AG04450 (cell line): ENCODE measurements at regions not wholly inside any gene's neighbourhood (a gene's known extent, or its start where the extent isn't known, plus 50 kb on each side); places are given as distances from the start of the nearest gene placed in this dataset.

Experiments
- CTCF ChIA-PET: fragments of 300-600, 350-600 bp; formaldehyde crosslinking; extraction: SDS; loops from one replicate; lab custom pipeline; 2022; ENCODE audit warnings: antibody characterized with exemption, inconsistent platforms; lab: Charles Lee
- POLR2A ChIA-PET: fragments of 350-600 bp; formaldehyde crosslinking; extraction: SDS; loops from one replicate; lab custom pipeline; 2021; ENCODE audit warnings: antibody characterized with exemption, inconsistent platforms; lab: Yijun Ruan, JAX
- DNase-seq: peaks from one replicate; pipeline ENCODE4 v3.0.0-alpha.2; 2011; ENCODE audit warnings: low read depth, low spot score
- H3K27ac ChIP-seq: one replicate; pipeline ENCODE4 v1.5.1; 2012; ENCODE audit warnings: low read depth, low read length, control low read depth
- H3K27me3 ChIP-seq: one replicate; pipeline ENCODE4 v1.6.0; 2012; ENCODE audit warnings: low read length; ENCODE audit not compliant: control insufficient read depth, insufficient read depth
- H3K4me3 ChIP-seq: 2 replicates; pipeline ENCODE4 v1.5.1; 2011; ENCODE audit warnings: mild to moderate bottlenecking, low read depth, low read length, control low read depth
- H3K9me3 ChIP-seq: 2 replicates; pipeline ENCODE4 v1.5.1; 2012; ENCODE audit warnings: low read length; ENCODE audit not compliant: control insufficient read depth, insufficient read depth
- CTCF ChIP-seq: IDR thresholded peaks from 2 replicates; pipeline ENCODE4 v1.5.1; 2011; ENCODE audit warnings: low read depth, low read length, control low read depth, inconsistent platforms

GRCh38 chr22:49166746-49167145 lies 660.9 kb downstream of the BRD1 start:
- POLR2A ChIA-PET: no interaction called here
- no peak for TF ChIP-seq CTCF
- Histone ChIP-seq H3K4me3 (no peak overlapping the region), H3K27me3 (no peaks in the 10 kb centered on the region), H3K27ac (no peak overlapping the region), H3K9me3 (peaks cover 80% of the 10 kb centered on the region)
- DNase-seq: no peak
- CTCF ChIA-PET: no interaction called here

GRCh38 chr22:49166211-49166610 lies 661.5 kb downstream of the BRD1 start:
- no peaks in the 10 kb centered on the region for H3K27me3 ChIP-seq
- no peak overlapping the region for H3K27ac ChIP-seq
- no peak overlapping the region for H3K4me3 ChIP-seq
- ChIA-PET CTCF (no interaction called here), POLR2A (no interaction called here)
- TF ChIP-seq CTCF: no peak
- peaks cover 85% of the 10 kb centered on the region for H3K9me3 ChIP-seq
- DNase-seq: no peak

GRCh38 chr22:49164773-49165320 lies 662.8 kb downstream of the BRD1 start:
- Histone ChIP-seq H3K27ac (no peak overlapping the region), H3K9me3 (peaks cover 86% of the 10 kb centered on the region), H3K27me3 (no peaks in the 10 kb centered on the region), H3K4me3 (no peak overlapping the region)
- no peak for TF ChIP-seq CTCF
- DNase-seq: no peak
- ChIA-PET CTCF (no interaction called here), POLR2A (no interaction called here)

GRCh38 chr22:49163960-49164690 lies 663.5 kb downstream of the BRD1 start:
- no peak overlapping the region for H3K27ac ChIP-seq
- H3K9me3 ChIP-seq: peaks cover 86% of the 10 kb centered on the region
- CTCF ChIA-PET: no interaction called here
- H3K27me3 ChIP-seq: no peaks in the 10 kb centered on the region
- no peak for TF ChIP-seq CTCF
- POLR2A ChIA-PET: no interaction called here
- no peak overlapping the region for H3K4me3 ChIP-seq
- no peak for DNase-seq

GRCh38 chr22:49163258-49163959 lies 664.3 kb downstream of the BRD1 start:
- CTCF ChIA-PET: no interaction called here
- no peak for TF ChIP-seq CTCF
- no peak overlapping the region for H3K27ac ChIP-seq
- no peak for DNase-seq
- peaks cover 86% of the 10 kb centered on the region for H3K9me3 ChIP-seq
- H3K4me3 ChIP-seq: no peak overlapping the region
- POLR2A ChIA-PET: no interaction called here
- no peaks in the 10 kb centered on the region for H3K27me3 ChIP-seq
